GM20000 (cell line): ENCODE measurements at regions not wholly inside any gene's neighbourhood (a gene's known extent, or its start where the extent isn't known, plus 50 kb on each side); places are given as distances from the start of the nearest gene placed in this dataset.

Source experiments
- DNase-seq: peaks from one replicate; pipeline ENCODE4 v3.0.0; 2012; ENCODE audit warnings: low spot score
- CTCF ChIP-seq: IDR thresholded peaks from 2 replicates; pipeline ENCODE4 v1.5.1; 2012; ENCODE audit warnings: mild to moderate bottlenecking, control low read depth; ENCODE audit errors: extremely low read depth, missing control alignments

- no peak for DNase-seq
- TF ChIP-seq CTCF = no peak
Observed at GRCh38 chr14:76940021-76940760, 88.3 kb downstream of the IRF2BPL start.

GRCh38 chr14:76939015-76939742, 89.3 kb downstream of the IRF2BPL start:
- no peak for TF ChIP-seq CTCF
- no peak for DNase-seq

GRCh38 chr14:76938092-76938500, 90.4 kb downstream of the IRF2BPL start:
- TF ChIP-seq CTCF = no peak
- no peak for DNase-seq

GRCh38 chr14:76937181-76938091, 91.1 kb downstream of the IRF2BPL start:
- DNase-seq = no peak

GRCh38 chr14:76936483-76936882, 92.0 kb downstream of the IRF2BPL start:
- TF ChIP-seq CTCF = no peak
- no peak for DNase-seq

More at GRCh38 chr14:76937181-76938091, 91.1 kb downstream of the IRF2BPL start:
- TF ChIP-seq CTCF = no peak

GRCh38 chr14:76933515-76933914, 95.0 kb downstream of the IRF2BPL start:
- no peak for DNase-seq
- no peak for TF ChIP-seq CTCF
